ENCODE measurements at regions not wholly inside any gene's neighbourhood (a gene's known extent, or its start where the extent isn't known, plus 50 kb on each side); places are given as distances from the start of the nearest gene placed in this dataset.
A peak's percentile ranks its signal among the peaks of the same experiment; 100 is the strongest.

DNA sequence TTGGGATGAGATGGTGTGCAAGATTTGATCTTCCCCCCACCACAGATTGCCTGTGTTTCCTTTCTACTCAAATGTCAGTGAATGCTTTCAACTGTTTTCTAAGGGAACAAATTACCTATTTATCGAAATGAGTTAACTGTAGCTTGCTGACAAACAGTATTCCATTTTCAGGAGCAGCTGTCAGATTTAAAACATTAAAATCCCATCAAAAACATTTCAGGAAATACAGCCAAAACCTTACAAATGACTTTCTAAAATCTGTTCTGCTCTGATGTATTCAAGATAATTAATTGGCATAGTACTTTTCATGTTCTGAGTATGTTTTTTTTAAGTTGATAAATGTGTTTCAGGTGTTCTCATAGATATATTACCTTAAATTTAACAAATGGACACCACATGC is 158.0 kb upstream of the DMRTA1 start:
- DNase-seq: no peak

DNA sequence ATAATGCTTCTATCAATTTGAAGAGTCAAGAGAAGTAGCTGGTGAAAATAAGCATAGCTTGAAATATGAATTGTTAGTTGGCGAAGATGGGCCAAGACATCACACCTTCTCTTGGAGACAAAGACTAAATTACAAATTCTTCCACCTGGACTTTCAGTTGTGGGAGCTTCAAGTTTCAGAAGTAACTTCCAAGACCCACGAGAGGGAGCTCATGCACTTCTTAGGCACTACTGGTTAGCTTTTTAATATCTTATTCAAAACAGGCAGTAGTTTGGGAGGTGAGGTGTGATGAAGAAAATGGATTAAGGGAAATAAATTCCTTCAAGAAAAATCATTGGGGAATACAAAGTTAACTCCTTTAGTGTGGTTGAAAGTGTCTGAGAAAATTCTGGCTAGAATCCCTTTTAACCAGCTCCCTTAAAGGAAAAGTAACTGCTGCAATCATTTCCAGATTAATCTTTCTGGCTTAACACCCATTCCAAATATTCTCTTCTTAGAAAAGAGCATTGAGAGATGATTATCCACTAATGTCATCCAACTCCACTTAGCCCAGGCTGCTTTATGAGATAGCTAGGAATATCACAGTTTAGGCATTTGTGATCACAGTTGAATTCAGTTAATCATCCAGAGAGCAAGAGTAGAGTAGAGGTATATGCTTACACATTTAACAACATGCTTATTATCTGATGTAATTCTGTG is 139.5 kb upstream of the DMRTA1 start:
- DNase-seq: peak; percentile 16

DNA sequence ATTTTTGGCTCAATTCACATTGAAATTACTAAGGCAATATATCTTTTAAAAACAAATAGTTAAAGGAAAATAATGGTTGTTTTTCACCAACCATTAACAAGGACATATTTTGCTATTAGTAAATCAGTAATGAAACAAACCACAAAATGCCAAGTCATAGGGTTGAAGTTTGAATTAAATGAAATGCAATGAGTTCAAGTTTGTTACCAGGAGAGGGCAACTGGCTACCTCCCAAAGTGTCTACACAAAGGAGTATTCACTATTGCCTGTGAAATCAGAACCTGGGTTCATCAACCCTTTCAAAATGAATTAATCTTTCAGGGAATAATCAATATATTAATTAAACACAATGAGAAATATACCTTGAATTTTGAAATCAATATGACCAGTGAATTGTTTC is 138.4 kb upstream of the DMRTA1 start:
- no peak for DNase-seq

DNA sequence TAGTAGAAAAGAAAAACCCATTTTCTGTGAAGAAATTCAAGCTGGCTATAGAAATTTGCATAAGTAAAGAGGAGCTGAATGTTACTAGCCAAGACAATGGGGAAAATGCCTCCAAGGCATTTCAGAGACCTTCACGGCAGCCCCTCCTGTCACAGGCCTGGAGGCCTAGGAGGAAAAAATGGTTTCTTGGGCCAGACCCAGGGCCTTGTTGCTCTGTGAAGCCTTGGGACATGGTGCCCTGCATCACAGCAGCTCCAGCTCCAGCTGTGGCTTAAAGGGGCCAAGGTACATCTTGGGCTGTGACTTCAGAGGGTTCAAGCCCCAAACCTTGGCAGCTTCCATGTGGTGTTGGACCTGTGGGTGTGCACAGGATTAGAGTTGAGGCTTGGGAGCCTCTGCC is 130.0 kb upstream of the DMRTA1 start:
- no peak for DNase-seq

DNA sequence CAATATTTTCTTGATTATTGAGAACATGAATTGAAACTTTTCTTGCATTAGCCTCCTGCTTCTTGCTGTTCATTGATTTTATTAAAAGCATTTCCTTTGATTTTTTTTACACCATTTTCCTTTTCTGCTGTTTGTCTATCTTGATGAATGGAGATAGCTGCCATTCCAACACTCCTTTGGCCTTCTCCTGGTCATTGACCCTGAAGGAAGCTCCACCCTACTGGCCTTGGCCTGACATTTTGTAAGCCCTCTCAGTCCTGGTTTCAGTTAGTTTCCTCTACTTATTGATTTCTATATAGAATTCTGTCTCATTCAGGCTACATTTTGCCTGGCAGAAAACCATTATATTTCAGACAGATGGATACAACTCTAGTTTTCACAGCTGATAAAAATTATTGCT is 115.1 kb upstream of the DMRTA1 start:
- no peak for DNase-seq

DNA sequence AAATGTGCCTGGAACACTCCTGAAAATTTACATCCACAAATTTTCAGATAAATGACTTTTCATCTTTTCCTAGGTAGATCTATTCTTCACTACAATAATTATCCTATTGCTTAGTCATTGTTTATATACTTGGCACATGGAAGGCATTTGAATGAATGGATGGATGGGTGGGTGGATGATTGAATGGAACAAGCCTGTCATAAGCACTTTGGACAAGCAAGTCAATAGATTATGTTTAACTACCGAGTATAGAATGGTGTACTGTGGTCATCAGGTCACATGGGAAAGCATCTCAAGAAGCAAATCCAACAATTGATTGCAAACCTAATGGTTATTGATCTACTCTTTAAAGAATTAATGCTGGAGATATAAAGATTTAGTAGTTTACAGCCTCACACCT is 114.4 kb upstream of the DMRTA1 start:
- DNase-seq: no peak

DNA sequence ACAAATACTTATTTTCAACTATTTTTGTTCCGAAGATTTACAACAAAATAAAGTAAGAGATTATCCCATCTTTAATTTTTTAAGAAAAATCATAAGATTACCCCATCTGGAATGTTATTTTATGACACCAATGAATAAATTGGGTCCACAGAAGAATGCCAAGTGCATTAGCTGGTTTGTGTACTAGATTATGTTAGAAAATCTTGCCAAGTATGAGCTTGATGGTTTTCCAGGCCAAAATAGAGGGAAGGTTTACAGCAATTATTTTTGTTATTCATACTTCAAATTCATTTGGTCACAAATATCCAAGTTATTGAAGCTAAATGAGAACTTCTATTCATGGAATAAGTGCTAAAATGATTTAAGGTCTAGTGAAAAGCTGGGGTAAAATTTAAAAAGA is 109.4 kb upstream of the DMRTA1 start:
- no peak for DNase-seq

DNA sequence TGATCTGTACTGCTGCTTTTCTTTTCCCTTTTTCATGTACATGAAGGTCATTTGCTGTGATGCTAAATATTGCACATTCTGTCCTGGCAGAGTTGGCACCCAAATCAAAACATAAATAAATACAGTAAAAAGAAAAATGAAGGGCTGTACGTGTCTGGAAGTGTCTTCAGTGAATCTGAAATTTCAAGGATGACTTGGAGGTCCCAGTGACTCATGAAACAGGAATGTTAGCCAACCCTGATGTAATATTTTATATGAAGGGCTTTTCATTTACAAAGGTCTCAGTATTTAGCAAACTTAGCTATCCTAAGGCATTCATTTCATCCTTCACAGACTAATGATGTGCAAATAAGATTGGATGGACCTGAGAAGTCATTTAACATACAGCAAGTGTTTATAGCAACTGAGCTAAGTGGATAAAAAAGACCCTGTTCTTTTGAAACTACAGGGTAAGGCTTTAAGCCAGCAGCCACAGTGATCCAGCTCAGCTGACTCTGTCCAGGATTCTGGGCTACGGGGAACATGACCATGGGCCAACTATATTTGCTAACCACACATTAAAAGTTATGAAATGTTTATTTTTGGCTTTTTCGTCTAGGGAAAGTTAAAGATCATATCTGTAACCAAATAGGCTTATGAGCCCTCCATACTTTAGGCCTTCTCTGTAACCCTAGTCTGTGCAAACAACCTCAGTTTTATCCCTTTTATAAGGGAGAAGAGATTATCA is 104.0 kb upstream of the DMRTA1 start:
- DNase-seq: peak; percentile 0

DNA sequence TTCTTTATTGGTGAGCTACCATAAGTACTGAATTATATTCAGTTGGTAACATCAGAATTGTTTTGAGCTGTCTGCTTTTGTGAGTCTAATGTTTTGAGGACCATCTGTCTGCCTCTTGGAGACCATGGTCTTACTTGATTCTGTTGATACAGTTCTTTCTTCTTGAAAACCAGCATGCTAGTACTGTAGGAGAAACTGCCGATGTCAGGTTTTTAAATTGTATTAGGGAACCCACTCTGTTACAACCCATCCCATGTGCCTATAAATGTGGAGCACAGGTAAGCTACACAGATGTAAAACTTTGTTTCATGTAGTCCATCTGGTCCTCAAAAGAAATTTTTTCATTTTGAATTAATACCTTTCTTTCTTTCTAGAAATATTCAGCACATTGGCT is 103.4 kb upstream of the DMRTA1 start:
- DNase-seq: no peak

DNA sequence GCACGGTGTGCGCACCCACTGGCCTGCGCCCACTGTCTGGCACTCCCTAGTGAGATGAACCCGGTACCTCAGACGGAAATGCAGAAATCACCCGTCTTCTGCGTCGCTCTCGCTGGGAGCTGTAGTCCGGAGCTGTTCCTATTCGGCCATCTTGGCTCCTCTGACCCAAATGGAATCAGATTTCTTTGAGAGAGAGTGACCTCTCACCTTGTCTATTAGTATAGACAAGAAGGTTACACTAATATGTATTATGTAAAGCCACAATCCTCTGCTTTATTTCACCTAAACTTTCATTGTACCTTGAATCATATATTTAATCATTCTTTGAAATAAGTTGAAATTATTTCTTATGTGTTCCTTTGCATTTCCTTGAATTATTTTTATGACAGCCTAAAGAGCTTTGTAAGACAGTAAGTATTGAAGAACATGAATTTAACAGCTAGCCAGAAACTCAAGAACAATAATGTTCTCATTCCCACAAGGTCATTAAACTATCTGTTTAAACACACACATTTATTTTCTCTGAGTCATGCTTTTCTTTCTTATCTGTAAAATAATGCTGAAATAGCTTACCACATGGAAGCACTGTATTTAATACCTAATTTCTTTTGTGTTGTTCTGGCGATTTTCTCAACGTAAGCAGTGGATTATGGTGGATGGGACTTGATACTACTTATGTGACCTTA is 91.8 kb upstream of the DMRTA1 start:
- DNase-seq: no peak

DNA sequence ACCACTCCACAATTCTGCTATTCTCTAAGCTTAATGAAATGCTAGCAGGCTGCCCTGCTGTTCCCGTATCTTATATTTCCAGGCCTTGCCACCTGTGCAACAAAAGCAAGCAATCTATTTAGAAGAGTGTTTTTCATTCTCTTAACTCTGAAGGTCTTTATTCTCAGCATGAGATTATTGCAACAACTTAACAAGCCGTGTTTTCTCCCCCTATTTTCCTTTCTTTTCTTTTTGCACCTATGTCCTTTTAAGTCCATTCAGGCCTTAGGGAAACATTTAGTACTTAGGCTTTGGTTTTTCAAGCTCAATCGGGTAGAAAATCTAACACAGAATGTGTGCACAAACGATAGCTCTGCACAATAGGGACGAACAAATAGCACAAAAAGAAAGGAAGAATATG is 89.6 kb upstream of the DMRTA1 start:
- no peak for DNase-seq

DNA sequence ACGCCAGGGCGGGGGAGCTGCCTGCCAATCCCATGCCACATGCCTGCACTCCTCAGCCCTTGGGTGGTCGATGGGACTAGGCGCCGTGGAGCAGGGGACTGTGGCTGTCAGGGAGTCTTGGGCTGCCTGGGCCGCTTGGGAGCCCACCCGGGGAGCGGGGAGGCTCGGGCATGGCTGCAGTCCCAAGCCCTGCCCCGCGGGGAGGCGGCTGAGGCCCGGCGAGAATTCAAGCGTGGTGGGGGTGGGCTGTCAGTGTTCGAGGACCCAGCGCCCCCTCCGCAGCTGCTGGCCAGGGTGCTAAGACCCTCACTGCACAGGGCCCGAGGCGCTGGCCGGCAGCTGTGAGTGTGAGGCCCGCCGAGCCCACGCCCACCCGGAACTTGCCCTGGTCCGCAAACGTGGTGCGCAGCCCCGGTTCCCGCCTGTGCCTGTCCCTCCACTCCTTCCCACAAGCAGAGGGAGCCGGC is 83.2 kb upstream of the DMRTA1 start:
- no peak for DNase-seq

DNA sequence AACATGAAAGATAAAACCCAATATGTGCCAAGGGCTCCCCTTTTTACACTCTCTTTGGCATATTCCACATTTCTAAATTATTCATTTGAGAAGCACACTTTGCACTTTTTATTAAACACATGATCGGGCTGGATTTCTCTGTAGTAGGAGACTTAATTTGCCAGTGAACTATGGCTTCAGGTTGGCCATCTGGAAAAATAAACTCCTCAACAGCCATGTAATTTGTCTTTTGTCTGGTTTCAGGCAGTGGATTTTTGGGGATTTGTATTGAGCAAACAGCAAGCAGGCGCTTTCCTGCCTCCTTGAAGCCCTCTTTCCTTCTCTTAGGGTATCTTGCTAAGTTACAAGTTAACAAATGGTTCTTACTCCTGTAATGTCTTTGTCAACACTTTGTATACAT is 73.0 kb upstream of the DMRTA1 start:
- DNase-seq: no peak

DNA sequence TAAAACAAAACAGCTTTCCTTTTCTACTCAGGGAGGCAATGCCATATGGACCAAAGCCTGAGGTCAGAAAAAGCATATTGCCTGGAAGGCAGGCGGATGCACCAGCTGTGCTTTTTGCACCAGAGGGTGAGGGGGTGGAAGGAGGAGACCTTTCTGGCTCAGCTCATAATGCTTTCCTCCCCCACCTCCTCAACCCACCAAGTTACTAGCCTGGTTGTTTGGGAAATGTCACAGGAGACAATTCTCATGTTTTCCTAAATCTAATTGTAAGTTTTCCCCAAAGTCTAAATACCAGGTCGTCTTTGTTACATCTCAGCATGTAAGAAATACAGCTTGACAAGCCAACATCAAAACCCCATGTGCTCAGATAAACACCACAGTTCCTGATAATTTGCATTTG is 72.6 kb upstream of the DMRTA1 start:
- no peak for DNase-seq

DNA sequence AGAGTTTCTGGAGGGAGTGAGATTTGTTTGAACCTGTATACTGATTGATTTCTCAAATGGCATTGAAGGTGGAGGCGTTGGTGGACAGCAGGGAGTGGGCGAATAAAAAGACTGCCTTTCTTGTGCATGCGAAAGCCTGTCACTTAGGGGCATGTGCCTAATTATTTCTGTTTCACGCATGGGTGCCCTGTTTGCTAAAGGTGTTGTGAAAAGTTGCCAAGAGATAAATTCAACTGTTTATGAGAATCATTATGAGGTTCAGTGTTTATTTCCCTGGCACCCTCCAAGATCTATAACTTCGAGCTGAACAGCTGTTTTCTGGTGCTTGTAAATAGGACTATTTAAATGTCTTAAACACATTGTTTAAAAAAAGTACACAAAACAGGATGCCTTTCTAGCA is 67.4 kb upstream of the DMRTA1 start:
- DNase-seq: no peak

DNA sequence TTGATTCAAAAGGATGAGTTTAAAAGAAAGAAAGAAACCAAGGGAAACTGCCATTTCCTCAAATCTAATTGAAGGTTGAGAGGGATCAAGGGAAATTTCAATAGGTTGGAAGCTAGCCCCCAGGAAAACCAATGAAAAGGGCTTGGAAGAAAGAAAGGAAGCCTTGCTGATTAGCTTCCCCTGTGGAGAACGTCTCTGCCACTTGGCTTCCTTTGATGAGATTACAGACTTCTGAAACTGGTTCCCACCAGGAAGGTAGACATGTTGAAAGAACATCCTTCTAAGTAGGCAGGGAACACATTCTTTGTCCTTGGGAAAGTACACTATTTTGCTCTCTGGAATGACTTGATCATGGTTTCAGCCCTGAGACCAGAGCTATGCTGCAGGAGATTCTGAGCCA is 65.5 kb upstream of the DMRTA1 start:
- no peak for DNase-seq

DNA sequence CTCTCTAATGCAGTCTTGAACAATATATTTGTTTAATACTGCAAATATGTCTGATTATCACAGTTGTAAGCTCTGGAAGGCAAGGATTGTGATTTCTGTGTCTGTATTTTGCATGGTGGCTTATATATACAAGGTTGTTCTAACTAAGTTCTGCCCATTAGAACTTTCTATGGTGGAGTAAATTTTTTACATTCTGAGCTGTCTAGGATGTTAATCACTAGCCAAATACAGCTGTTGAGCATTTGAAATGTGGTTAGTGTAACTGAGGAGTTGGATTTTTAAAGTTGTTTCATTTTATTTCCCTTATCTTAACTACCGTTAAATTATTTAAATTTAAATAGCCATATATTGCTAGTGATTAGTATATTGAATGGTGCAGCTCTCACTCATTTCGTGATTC is 64.3 kb upstream of the DMRTA1 start:
- DNase-seq: no peak

DNA sequence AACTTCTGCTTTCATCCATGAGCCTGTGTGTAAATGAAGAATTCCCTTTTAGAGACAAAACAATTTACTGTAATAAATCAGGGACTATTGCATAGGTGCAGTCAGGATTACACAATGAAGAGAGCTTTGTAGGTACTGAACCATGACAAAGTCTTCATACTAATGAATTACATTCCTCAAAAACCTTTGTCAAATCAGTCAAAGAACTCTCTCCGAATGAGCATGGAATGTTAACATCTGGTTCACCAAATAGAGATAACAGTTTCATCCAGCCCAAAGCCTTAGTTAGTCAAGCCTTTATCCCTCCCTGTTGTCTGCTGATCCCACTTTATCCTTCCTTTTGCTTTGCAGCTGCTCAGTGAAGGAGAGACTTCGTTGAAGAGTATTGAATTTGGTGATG is 62.9 kb upstream of the DMRTA1 start:
- no peak for DNase-seq

DNA sequence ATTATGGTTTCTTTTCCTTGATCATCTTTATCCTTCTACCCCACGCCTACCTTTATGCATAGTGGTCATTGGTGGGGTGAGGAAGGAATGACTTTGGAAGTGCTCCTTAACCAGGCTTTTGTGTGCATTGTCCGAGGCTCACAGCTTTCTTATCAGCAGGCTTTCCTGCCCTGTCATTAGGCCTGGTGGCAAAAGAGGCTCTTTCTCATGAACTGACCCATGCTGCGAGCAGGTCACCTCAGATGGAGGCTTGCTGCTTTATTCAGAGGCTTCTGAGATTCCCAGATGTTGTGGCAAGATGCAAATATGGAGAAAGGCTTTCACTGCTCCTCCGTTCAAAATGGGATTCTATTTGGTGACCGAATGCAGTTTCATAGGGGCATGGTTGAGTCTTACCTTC is 57.4 kb upstream of the DMRTA1 start:
- no peak for DNase-seq

DNA sequence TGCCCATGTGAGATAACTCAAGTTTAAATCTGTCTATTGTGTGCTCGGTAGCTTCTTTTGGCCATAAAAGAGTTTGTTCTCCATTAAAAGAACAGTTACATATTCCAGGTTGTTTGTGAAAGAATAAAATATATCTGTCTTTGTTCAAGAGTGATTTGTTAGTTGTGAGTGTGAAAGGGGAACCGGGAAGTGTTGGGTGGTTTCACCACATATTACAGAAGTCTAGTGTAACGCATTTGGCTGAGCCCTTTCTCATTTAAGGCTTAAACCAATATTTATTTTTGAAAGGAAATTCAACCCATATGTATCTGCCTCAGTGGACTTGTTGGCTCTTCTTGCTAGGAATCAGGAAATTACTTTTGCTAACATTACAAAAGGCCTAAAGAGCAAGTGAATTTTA is 54.1 kb upstream of the DMRTA1 start:
- no peak for DNase-seq

DNA sequence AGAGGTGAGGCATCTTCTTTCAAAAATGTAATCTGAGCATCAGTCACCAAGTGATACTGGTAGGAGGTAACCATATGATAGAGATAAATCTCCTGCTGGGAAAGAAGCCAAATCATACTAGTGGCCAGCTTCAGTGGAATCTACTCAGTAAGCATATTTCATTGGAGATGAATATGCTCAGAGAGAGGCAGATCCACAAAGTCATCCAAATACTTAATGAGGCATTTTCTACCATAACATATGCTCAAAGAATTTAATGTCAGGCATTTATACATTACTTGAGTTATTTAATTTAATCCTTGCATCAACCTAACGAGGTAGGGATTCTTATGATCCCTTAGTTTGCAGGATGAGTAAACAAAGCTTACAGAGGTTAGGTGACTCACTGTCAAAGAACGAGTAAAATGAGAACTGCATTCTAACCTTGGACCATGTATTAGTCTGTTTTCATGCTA is 50.9 kb upstream of the DMRTA1 start:
- DNase-seq: no peak
